GM18870 (cell line): ENCODE measurements at regions not wholly inside any gene's neighbourhood (a gene's known extent, or its start where the extent isn't known, plus 50 kb on each side); places are given as distances from the start of the nearest gene placed in this dataset.

Source experiments
- ATAC-seq: cut with Tn5 transposase; IDR thresholded peaks from one replicate; pipeline ENCODE4 v1.9.1; 2021; ENCODE audit warnings: moderate library complexity; ENCODE audit not compliant: unreplicated experiment

- no peak for ATAC-seq
These were observed 456.6 kb downstream of the ARHGEF28 start for GRCh38 chr5:74082512-74083055.

GRCh38 chr5:74081126-74081525, 455.1 kb downstream of the ARHGEF28 start:
- no peak for ATAC-seq

GRCh38 chr5:74079971-74080556, 454.1 kb downstream of the ARHGEF28 start:
- no peak for ATAC-seq

DNA sequence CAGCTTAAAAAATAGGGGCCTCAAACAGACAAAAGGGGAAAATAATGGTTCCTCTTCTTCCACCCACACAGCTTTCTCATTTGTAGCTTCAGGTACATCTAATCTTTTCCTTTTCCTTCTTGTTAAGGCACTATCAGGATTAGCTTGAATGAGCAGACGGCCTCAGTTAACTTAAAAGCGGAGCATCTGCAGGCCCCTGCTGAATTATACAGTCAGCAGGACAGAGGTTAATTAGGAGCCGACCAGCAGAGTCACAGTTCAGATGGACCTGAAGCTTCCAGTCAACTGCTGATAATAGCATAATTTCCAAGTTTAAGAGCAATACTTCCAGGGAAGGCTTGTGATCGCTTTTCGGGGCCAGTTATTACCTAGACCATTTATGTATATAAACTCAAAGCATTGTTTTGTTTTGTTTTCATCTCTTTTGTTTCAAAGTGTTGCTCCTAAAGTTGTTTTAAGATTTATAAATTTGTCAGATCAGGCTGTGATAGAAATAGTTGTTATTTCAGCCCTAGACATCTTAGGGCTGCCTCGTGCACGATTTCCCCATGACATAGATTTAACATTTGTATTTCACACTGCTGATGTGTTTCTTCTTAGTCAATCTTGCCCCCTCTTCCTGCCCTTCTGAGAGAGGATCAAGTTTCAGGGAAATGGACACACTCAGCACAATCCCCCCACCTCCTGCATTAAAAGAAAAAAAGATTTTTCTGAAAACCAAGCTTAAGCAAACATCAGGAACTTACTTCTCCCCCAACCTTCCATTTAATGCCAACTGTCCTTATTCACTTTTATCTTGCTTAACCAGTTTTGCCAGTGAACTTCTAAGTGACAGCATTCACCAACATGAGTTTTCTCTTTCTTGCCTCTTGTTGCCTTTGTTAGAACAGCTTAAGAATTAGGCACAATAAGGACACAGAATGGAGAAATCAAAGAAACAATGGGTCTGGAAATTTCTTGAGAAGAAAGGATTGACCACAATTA, 449.8 kb downstream of the ARHGEF28 start:
- ATAC-seq, result no peak

GRCh38 chr5:74074111-74074510, 448.1 kb downstream of the ARHGEF28 start:
- ATAC-seq, result no peak

GRCh38 chr5:74073257-74073656, 447.3 kb downstream of the ARHGEF28 start:
- no peak for ATAC-seq

- ATAC-seq, result no peak
These were observed 446.6 kb downstream of the ARHGEF28 start for GRCh38 chr5:74072646-74073045.

DNA sequence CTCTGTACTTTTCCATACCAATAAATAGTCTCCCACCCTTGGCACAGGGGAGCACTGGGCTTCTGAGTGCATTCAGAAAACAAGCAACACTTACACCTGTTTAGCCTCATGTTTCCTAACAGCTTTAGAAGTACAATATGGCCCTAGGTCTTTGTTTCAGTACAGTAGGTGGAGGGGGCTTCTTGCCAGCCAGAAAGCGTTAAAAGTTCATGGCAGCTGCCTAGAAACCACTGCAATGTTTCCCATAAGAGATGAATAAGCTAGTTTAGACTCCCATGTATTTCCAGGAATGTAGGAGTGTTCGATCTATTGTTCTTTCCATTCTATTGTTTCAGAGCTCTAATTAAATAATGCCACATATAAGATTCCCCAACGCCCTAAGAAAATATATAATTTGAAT, 444.8 kb downstream of the ARHGEF28 start:
- no peak for ATAC-seq

DNA sequence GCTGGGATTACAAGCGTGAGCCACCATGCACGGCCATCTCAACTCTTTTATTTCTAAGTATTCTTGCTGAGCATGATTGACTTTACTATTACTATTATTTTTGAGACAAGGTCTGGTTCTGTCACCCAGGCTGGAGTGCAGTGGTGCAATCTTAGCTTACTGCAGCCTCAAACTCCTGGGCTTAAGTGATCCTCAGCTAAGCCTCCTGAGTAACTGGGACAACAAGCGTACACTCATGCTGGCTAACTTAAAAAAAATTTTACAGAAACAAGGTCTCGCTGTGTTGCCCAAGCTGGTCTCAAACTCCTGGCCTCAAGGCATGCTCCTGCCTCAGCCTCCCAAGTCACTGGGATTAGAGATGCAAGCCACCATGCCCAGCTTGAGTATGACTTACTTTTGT, 443.7 kb downstream of the ARHGEF28 start:
- ATAC-seq, result no peak

DNA sequence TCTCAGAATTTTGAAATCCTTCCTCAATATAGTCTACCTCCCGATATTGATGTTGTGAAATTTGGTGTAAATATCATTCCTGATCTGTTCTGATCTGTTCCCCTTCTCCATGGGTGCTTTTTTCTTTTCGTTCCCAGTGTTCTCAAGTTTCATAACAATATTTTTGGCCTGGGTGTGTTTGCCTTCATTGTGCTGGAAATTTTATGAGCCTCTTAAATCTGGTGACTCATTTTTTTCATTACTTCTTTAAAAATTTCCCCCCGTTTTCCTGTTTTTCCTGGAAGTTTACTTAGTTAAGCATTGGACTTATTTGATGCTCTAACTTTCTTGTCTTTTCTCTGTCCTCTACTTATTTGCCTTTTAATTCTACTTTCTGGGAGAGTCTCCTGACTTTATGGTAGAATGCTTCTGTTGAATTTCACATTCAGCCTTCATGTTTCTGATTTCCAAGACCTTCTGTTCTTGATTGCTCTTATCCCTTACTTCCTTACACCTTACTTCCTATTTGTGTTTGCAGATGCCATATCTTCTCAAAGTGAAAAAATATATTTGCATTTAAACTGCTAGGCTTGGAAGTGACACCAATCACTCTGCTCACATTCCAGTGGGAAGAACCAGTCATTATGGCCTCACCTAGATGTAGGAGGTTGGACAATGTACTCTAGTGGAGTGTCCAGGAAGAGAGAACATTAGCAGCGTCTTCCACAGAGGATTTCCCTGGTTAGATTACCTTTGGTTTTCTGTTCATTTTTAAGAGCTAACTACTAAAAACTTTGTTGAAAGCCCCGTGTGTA, 441.9 kb downstream of the ARHGEF28 start:
- no peak for ATAC-seq

DNA sequence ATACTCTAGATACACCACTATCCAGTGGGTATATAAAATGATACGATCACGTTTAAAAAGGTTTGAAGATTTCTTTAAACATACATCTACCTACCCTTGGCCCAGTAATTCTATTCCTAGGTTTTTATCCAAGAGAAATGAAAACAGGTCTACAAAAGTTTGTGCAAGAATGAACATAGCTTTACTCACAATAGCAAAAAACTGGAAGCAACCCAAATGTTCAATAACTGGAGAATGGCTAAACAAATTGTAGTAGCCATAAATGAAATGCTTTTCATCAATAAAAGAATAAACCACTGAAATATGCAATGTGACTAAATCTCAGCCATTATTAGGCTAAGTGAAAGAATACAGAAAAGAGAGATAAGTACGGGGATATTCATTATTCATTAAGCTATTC, 438.9 kb downstream of the ARHGEF28 start:
- ATAC-seq, result no peak

GRCh38 chr5:74064225-74064624, 438.2 kb downstream of the ARHGEF28 start:
- ATAC-seq, result no peak

- no peak for ATAC-seq
These were observed 437.8 kb downstream of the ARHGEF28 start for GRCh38 chr5:74063821-74064220.

DNA sequence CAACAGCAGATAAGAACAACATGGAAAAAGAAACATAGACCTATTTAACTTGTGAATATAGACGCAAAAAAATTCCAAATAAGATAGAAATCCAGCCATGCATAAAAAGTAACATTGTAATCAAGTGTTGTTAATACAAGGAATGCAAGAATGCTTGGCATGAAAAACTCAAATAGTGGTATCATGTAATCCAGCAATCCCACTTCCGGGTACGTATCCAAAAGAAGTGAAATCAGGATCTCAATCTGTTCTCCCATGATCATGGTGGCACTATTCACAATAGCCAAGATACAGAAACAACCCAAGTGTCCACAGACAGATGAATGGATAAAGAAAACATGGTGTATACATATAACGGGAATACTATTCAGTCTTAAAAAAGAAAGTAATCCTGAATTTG, 437.4 kb downstream of the ARHGEF28 start:
- ATAC-seq, result no peak

DNA sequence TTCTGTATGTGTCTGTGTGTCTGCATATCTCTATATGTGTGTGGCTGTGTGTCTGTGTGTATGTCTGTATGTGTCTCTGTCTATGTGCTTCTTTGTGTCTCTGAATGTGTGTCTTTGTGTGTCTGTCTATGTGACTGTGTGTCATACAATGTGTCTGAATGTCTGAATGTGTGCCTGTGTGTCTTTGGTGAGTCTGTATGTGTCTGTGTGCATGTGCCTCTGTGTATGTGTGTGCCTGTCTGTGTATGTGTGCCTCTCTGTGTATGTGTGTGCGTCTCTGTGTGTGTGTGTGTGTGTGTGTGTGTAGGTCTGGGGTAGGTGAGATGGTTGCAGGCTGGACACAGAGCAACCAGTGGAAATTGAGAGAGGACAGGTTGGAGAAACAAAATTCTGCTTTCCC, 435.3 kb downstream of the ARHGEF28 start:
- no peak for ATAC-seq

GRCh38 chr5:74059706-74060105, 433.7 kb downstream of the ARHGEF28 start:
- ATAC-seq, result no peak

- no peak for ATAC-seq
These were observed 430.8 kb downstream of the ARHGEF28 start for GRCh38 chr5:74056789-74057164.

DNA sequence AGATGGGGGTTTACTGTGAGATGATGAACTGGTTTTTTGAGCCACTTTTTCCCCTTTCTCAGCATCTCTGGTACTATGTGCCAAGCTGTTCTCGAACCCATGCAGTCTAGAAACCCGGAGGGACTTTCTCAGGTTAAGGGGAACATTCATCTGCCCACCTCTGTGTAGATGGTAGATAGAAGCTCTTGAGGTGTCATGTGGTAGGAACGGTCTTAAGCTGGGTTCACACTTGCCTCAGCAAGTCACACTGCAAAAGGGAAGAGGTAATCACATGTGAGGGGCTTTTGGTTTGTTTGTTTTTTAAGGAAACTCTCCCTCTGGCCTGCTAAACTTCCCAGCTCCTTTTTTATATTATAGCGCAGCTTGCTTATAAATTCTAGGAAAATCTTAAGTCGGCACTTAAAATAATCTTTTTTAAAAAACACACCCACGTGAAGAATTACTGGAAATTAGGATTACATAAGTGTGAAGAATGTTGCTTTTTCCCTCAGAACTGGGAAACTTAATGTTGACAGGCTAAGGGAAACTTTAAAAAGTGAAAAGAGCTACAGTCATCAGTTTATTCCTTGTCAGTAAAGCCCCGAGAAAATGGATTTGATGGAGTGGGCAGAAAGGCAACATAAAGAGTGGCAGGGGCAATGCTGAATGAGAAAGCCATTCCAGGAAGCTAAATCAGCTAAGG, 430.3 kb downstream of the ARHGEF28 start:
- ATAC-seq, result no peak

DNA sequence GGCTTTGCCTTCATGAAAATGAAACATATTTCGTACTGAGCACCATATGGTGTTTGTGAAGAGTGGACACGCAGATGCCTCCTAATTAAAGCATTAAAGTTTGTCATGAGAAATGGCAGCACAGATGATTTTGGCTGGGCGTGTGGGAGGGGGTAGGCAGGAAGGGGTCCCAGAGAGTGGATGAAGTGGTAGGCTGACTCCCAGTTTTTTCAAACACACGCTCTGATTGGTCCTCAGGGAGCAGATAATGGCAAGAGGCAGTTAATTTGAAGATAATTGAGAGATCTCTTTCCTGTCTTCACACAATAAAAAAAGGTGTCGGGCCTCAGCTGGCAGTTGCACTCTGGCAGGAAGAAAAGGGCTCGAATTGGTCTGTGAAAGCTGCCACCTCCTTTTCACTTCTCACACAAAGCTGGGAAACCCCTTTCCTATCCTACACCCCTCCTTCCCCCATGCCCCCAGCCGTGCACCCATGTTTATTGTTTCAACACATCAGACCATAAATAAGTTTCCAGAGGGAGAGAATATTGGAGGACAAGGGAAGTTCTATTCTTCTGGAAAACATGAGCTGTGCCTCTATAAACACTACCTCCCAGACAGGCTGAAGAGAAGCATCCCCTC, 429.6 kb downstream of the ARHGEF28 start:
- ATAC-seq, result no peak
